ENCODE measurements at regions not wholly inside any gene's neighbourhood (a gene's known extent, or its start where the extent isn't known, plus 50 kb on each side); places are given as distances from the start of the nearest gene placed in this dataset.

- Mint-ChIP-seq H3K9me3 (peaks cover 14% of the 10 kb centered on the region), H3K36me3 (ENCODE audit: insufficient read depth) (no peaks in the 10 kb centered on the region), H3K27me3 (ENCODE audit: low read depth) (no peaks in the 10 kb centered on the region), H3K4me1 (ENCODE audit: low read depth) (no peaks in the 10 kb centered on the region), H3K4me3 (no peak overlapping the region)
- no peak for DNase-seq
- no peak for ATAC-seq
These were observed 1944.2 kb upstream of the NUDT12 start for GRCh38 chr5:105506692-105507277.

- Mint-ChIP-seq H3K9me3 (peaks cover 19% of the 10 kb centered on the region), H3K36me3 (ENCODE audit: insufficient read depth) (no peaks in the 10 kb centered on the region), H3K27me3 (ENCODE audit: low read depth) (no peaks in the 10 kb centered on the region), H3K4me3 (no peak overlapping the region), H3K4me1 (ENCODE audit: low read depth) (no peaks in the 10 kb centered on the region)
- ATAC-seq, result no peak
- no peak for DNase-seq
These were observed 1941.4 kb upstream of the NUDT12 start for GRCh38 chr5:105503950-105504349.

GRCh38 chr5:105501315-105501714 lies 1938.7 kb upstream of the NUDT12 start:
- Mint-ChIP-seq H3K36me3 (ENCODE audit: insufficient read depth) (no peaks in the 10 kb centered on the region), H3K27me3 (ENCODE audit: low read depth) (no peaks in the 10 kb centered on the region), H3K4me1 (ENCODE audit: low read depth) (no peaks in the 10 kb centered on the region), H3K9me3 (peaks cover 23% of the 10 kb centered on the region), H3K4me3 (no peak overlapping the region)
- ATAC-seq (no peak), DNase-seq (no peak)

DNA sequence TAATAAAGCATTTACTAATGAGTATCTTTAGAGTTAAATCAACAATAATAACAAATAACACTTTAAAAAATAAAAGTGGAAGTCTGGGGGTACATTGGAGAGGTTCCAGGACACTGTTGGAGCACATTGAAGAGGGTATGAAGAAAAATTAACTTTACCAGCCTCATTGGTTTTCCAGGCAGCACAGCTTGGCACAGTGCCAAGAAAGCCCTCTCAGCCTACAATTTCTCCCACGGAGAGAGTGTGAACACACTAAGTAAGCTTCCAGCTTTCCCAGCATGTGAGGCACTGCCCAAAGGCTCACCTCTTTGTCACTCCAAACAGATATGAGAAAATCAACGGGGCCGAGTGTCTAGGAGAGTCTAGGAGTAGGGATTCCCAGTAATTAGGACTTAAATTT lies 1912.8 kb upstream of the NUDT12 start:
- ATAC-seq, result no peak
- Mint-ChIP-seq H3K4me3 (no peak overlapping the region), H3K9me3 (peaks cover 8% of the 10 kb centered on the region)

GRCh38 chr5:105462377-105462776 lies 1899.8 kb upstream of the NUDT12 start:
- H3K36me3 Mint-ChIP-seq (ENCODE audit: insufficient read depth), result no peaks in the 10 kb centered on the region
- no peaks in the 10 kb centered on the region for H3K4me1 Mint-ChIP-seq (ENCODE audit: low read depth)
- no peak for DNase-seq
- no peaks in the 10 kb centered on the region for H3K27me3 Mint-ChIP-seq (ENCODE audit: low read depth)
- H3K4me3 Mint-ChIP-seq, result no peak overlapping the region
- ATAC-seq, result no peak
- peaks cover 29% of the 10 kb centered on the region for H3K9me3 Mint-ChIP-seq

More for the DNA sequence above, 1912.8 kb upstream of the NUDT12 start:
- Mint-ChIP-seq H3K27me3 (ENCODE audit: low read depth) (no peaks in the 10 kb centered on the region), H3K4me1 (ENCODE audit: low read depth) (no peaks in the 10 kb centered on the region), H3K36me3 (ENCODE audit: insufficient read depth) (no peaks in the 10 kb centered on the region)
- DNase-seq, result no peak

DNA sequence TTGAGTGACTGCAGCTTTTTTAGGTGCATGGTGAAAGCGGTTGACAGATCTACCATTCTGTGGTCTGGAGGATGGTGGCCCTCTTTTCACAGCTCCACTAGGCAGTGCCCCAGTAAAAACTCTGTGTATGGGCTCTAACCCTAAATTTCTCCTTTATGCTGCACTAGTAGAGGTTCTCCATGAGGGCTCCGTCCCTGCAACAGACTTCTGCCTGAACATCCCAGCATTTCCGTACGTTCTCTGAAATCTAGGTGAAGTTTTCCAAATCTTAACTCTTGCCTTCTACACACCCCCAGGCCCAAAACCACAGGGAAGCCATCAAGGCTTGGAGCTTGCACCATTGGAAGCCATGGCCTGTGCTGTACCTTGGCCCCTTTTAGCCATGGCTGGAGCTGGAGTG lies 1898.1 kb upstream of the NUDT12 start:
- Mint-ChIP-seq H3K4me3 (no peak overlapping the region), H3K9me3 (peaks cover 27% of the 10 kb centered on the region), H3K36me3 (ENCODE audit: insufficient read depth) (no peaks in the 10 kb centered on the region), H3K4me1 (ENCODE audit: low read depth) (no peaks in the 10 kb centered on the region), H3K27me3 (ENCODE audit: low read depth) (no peaks in the 10 kb centered on the region)
- no peak for ATAC-seq
- no peak for DNase-seq

DNA sequence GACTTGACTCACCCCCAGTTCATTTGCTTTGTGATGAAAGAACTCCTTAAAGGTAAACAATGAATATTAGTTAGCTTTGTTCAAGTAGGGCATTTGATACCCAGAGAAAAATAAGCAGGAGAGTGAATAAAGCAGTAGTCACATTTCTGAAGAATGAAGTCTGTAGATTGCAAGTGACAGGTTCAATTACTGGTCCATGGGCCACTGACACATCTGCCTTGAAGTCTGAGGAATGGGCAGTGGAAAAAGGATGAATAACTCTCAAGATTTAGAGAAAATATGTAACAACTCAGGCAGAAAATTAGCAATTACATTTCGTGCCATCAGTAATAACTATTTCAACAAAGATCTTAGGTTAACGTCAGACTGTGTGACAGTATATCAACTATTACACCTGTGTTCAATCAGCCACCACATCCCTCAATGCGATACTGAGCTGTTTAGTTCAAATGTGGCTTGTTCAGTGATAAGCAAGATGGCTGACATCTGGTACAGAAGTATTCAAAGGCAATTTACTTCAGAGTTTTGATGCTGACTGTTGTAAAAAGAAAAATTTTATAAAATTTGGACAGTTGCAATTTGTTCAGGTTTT lies 1890.7 kb upstream of the NUDT12 start:
- Mint-ChIP-seq H3K4me3 (no peak overlapping the region), H3K9me3 (peaks cover 16% of the 10 kb centered on the region), H3K4me1 (ENCODE audit: low read depth) (no peaks in the 10 kb centered on the region), H3K36me3 (ENCODE audit: insufficient read depth) (no peaks in the 10 kb centered on the region), H3K27me3 (ENCODE audit: low read depth) (no peaks in the 10 kb centered on the region)
- ATAC-seq (no peak), DNase-seq (no peak)

DNA sequence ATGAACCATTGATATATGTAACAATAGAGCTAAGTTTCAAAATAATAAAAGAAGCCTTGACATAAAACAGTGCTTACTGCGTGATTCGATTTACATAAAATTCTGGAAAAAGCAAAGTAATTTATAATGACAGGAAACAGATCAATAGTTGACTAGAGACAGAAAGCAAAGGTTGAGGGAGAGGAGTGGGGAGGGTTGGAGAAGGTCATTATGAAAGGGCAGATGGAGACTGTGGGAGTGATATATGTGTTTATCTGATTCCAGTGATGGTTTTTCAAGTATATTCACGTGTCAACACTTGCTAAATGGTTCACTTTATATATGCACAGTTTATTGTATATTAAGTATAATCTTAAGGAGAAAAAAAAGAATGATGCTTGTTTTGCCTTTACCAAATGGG lies 1885.7 kb upstream of the NUDT12 start:
- ATAC-seq (no peak), DNase-seq (no peak)
- H3K4me1 Mint-ChIP-seq (ENCODE audit: low read depth), result no peaks in the 10 kb centered on the region
- H3K9me3 Mint-ChIP-seq, result peaks cover 16% of the 10 kb centered on the region
- no peaks in the 10 kb centered on the region for H3K27me3 Mint-ChIP-seq (ENCODE audit: low read depth)
- H3K4me3 Mint-ChIP-seq, result no peak overlapping the region
- no peaks in the 10 kb centered on the region for H3K36me3 Mint-ChIP-seq (ENCODE audit: insufficient read depth)

DNA sequence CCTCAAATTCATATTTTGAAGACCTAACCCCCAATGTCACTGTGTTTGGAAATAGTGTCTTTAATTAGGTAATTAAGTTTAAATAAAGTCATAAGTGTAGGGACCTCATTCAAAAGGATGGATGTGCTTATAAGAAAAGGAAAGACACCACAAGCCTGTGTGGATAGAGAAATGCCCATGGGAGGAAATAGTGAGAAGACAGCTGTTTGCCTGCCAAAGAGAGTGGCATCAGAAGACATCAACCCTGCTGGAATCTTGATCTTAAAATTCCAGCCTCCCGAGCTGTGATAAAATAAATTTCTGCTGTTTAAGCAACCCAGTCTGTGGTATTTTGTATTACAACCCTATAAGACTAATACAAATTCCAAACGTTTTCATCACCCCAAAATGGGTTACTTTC lies 1867.9 kb upstream of the NUDT12 start:
- Mint-ChIP-seq H3K9me3 (peaks cover 15% of the 10 kb centered on the region), H3K4me3 (no peak overlapping the region), H3K27me3 (ENCODE audit: low read depth) (no peaks in the 10 kb centered on the region), H3K4me1 (ENCODE audit: low read depth) (no peaks in the 10 kb centered on the region), H3K36me3 (ENCODE audit: insufficient read depth) (no peaks in the 10 kb centered on the region)
- ATAC-seq, result no peak
- DNase-seq, result no peak

DNA sequence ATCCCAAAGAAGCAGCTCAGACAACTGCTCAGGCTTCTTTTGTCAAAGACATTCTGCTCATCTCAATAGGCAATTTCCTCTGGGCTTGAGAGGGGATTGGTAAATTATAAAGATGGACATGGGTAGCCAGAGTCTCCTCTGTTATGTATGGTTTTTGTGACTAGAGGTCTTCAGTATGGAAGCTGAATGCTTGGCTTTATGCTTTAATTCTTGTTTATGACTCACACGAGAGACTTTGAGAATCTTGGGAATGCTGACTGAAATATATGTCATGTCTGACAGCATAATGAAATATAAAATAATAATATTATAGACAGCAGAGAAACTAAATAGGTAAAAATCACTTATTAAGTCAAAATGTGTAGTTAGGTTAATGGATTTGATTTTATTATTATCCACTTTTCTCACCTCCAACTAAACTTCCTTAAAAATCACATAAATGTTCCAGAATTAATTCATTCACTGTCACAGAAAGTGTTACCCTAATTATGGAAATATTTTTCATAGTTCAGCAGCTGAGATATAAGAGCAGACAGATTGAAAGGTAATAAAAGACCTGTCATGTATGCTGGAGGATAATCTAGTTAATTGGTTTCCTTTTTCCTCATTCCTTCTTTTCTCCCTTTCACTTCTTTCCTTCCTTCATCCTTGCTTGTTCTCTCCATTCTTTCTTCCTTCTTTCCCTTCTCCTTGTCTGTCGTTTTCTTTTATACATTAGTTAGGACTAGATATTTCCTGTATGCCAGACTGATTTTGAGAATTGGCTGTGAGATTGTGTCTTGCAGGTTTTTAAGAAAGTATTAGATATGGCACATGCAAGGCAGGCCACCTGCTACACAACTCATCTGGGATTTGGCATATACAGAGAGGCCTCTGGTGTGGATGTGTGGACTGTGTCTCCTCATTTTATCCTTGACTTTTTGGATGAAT lies 1866.1 kb upstream of the NUDT12 start:
- peaks cover 20% of the 10 kb centered on the region for H3K9me3 Mint-ChIP-seq
- H3K36me3 Mint-ChIP-seq (ENCODE audit: insufficient read depth), result no peaks in the 10 kb centered on the region
- no peak overlapping the region for H3K4me3 Mint-ChIP-seq
- no peaks in the 10 kb centered on the region for H3K4me1 Mint-ChIP-seq (ENCODE audit: low read depth)
- ATAC-seq, result no peak
- no peaks in the 10 kb centered on the region for H3K27me3 Mint-ChIP-seq (ENCODE audit: low read depth)
- DNase-seq, result no peak

GRCh38 chr5:105414067-105414466 lies 1851.5 kb upstream of the NUDT12 start:
- H3K4me1 Mint-ChIP-seq (ENCODE audit: low read depth), result no peaks in the 10 kb centered on the region
- ATAC-seq (no peak), DNase-seq (no peak)
- peaks cover 39% of the 10 kb centered on the region for H3K9me3 Mint-ChIP-seq
- H3K27me3 Mint-ChIP-seq (ENCODE audit: low read depth), result no peaks in the 10 kb centered on the region
- no peaks in the 10 kb centered on the region for H3K36me3 Mint-ChIP-seq (ENCODE audit: insufficient read depth)
- H3K4me3 Mint-ChIP-seq, result no peak overlapping the region

- H3K27me3 Mint-ChIP-seq (ENCODE audit: low read depth), result no peaks in the 10 kb centered on the region
- H3K36me3 Mint-ChIP-seq (ENCODE audit: insufficient read depth), result no peaks in the 10 kb centered on the region
- DNase-seq, result no peak
- no peaks in the 10 kb centered on the region for H3K4me1 Mint-ChIP-seq (ENCODE audit: low read depth)
- H3K9me3 Mint-ChIP-seq, result peaks cover 34% of the 10 kb centered on the region
- H3K4me3 Mint-ChIP-seq, result no peak overlapping the region
- ATAC-seq, result no peak
These were observed 1850.9 kb upstream of the NUDT12 start for GRCh38 chr5:105413406-105413990.

GRCh38 chr5:105409695-105410094 lies 1847.1 kb upstream of the NUDT12 start:
- DNase-seq (no peak), ATAC-seq (no peak)
- H3K27me3 Mint-ChIP-seq (ENCODE audit: low read depth), result no peaks in the 10 kb centered on the region
- H3K4me1 Mint-ChIP-seq (ENCODE audit: low read depth), result no peaks in the 10 kb centered on the region
- no peaks in the 10 kb centered on the region for H3K36me3 Mint-ChIP-seq (ENCODE audit: insufficient read depth)
- H3K4me3 Mint-ChIP-seq, result no peak overlapping the region
- peaks cover 20% of the 10 kb centered on the region for H3K9me3 Mint-ChIP-seq

DNA sequence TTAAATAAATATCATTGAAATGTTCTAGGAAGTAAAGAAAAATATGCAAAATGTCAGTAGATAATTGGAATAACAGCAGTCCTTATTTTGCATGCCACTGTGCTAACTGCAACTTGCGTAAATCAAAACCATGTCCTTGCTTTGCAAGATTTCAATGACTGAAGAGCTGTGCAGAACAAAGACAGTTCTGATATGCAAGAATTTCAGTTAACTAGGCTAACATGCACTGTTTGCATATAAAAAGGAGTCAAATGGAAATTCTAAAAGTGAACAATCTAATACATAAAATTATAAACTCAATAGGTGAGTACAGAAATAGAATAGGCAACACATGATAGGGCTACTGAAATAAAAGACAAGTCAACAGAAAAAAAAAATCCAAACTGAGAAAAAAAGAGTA lies 1844.6 kb upstream of the NUDT12 start:
- ATAC-seq (no peak), DNase-seq (no peak)
- Mint-ChIP-seq H3K4me1 (ENCODE audit: low read depth) (no peaks in the 10 kb centered on the region), H3K36me3 (ENCODE audit: insufficient read depth) (no peaks in the 10 kb centered on the region), H3K9me3 (peaks cover 9% of the 10 kb centered on the region), H3K27me3 (ENCODE audit: low read depth) (no peaks in the 10 kb centered on the region), H3K4me3 (no peak overlapping the region)
